Neural cell (in vitro differentiated cells): ENCODE measurements at regions not wholly inside any gene's neighbourhood (a gene's known extent, or its start where the extent isn't known, plus 50 kb on each side); places are given as distances from the start of the nearest gene placed in this dataset.

ENCODE experiments used
- H2AFZ ChIP-seq: fragments of 200-600, 300-800 bp; sonication (generic), shearing (Covaris generic); 2 replicates; pipeline ENCODE4 v1.6.0; 2014; ENCODE audit warnings: low read depth, mild to moderate bottlenecking, antibody characterized with exemption, low read length, moderate library complexity
- H3F3A ChIP-seq: fragments of 200-600 bp; shearing (Covaris generic); 2 replicates; pipeline ENCODE4 v1.6.1; 2016; ENCODE audit warnings: mild to moderate bottlenecking, moderate library complexity, mixed read lengths, antibody characterized with exemption, low read length; ENCODE audit not compliant: insufficient read depth, poor library complexity, severe bottlenecking
- H3K27ac ChIP-seq: fragments of 200-600, 300-800 bp; sonication (generic), shearing (Covaris generic); 2 replicates; pipeline ENCODE4 v1.5.1; 2014; ENCODE audit warnings: mild to moderate bottlenecking, low read length, moderate library complexity
- H3K27me3 ChIP-seq: fragments of 300-800, 200-600 bp; sonication (generic), shearing (Covaris generic); 2 replicates; pipeline ENCODE4 v1.6.0; 2014; ENCODE audit warnings: mild to moderate bottlenecking, low read depth, low read length, moderate library complexity; ENCODE audit not compliant: insufficient read depth
- H3K36me3 ChIP-seq: fragments of 300-800, 200-600 bp; sonication (generic), shearing (Covaris generic); 2 replicates; pipeline ENCODE4 v1.5.1; 2014; ENCODE audit warnings: mild to moderate bottlenecking, antibody characterized with exemption, low read length, moderate library complexity; ENCODE audit not compliant: insufficient read depth
- H3K4me2 ChIP-seq: fragments of 300-800, 200-600 bp; sonication (generic), shearing (Covaris generic); 2 replicates; pipeline ENCODE4 v1.6.0; 2014; ENCODE audit warnings: mild to moderate bottlenecking, low read length
- H3K4me3 ChIP-seq: fragments of 300-800, 200-600 bp; sonication (generic), shearing (Covaris generic); 2 replicates; pipeline ENCODE4 v1.5.1; 2014; ENCODE audit warnings: mild to moderate bottlenecking, low read length, moderate library complexity
- H3K79me2 ChIP-seq: fragments of 200-600 bp; shearing (Covaris generic); replicated peaks from 2 replicates; pipeline ENCODE4 v1.6.0; 2014; ENCODE audit warnings: mild to moderate bottlenecking, low read length, moderate library complexity; ENCODE audit not compliant: insufficient read depth
- H3K9ac ChIP-seq: fragments of 300-800, 200-600 bp; sonication (generic), shearing (Covaris generic); 2 replicates; pipeline ENCODE4 v1.6.1; 2016; ENCODE audit warnings: mild to moderate bottlenecking, low read length, mixed read lengths
- H3K9me2 ChIP-seq: fragments of 200-600 bp; shearing (Covaris generic); 2 replicates; pipeline ENCODE4 v1.6.1; 2016; ENCODE audit warnings: mild to moderate bottlenecking, low read length, mixed read lengths; ENCODE audit not compliant: insufficient read depth
- H3K9me3 ChIP-seq: fragments of 200-600, 300-800 bp; sonication (generic), shearing (Covaris generic); 2 replicates; pipeline ENCODE4 v1.6.1; 2016; ENCODE audit warnings: mild to moderate bottlenecking, mixed run types, low read length, moderate library complexity, mixed read lengths
- H4K20me1 ChIP-seq: fragments of 200-600 bp; shearing (Covaris generic); 2 replicates; pipeline ENCODE4 v1.6.1; 2016; ENCODE audit warnings: mild to moderate bottlenecking, mixed run types; ENCODE audit not compliant: insufficient read depth
- EP300 ChIP-seq: fragments of 450-650 bp; conservative IDR thresholded peaks from 2 replicates; pipeline ENCODE4 v1.6.1; 2014; ENCODE audit warnings: antibody characterized with exemption, mild to moderate bottlenecking, moderate library complexity; ENCODE audit not compliant: poor library complexity, severe bottlenecking
- EZH2 ChIP-seq: fragments of 200-600, 300-800 bp; shearing (Covaris generic), sonication (generic); IDR thresholded peaks from 2 replicates; pipeline ENCODE4 v1.6.1; 2014; ENCODE audit warnings: antibody characterized with exemption, low read length, borderline replicate concordance, mild to moderate bottlenecking; ENCODE audit not compliant: insufficient read depth, poor library complexity, severe bottlenecking
- MXI1 ChIP-seq: fragments of 450-650 bp; conservative IDR thresholded peaks from 2 replicates; pipeline ENCODE4 v1.6.1; 2014; ENCODE audit warnings: antibody characterized with exemption, mild to moderate bottlenecking; ENCODE audit not compliant: poor library complexity, severe bottlenecking
- POLR2AphosphoS5 ChIP-seq: IDR thresholded peaks from 2 replicates; pipeline ENCODE4 v1.6.1; 2012
- RAD21 ChIP-seq: fragments of 450-650 bp; conservative IDR thresholded peaks from 2 replicates; pipeline ENCODE4 v1.6.1; 2014; ENCODE audit warnings: antibody characterized with exemption, mild to moderate bottlenecking, moderate library complexity
- SMC3 ChIP-seq: fragments of 450-650 bp; conservative IDR thresholded peaks from 2 replicates; pipeline ENCODE4 v1.6.1; 2014; ENCODE audit warnings: antibody characterized with exemption, mild to moderate bottlenecking, moderate library complexity; ENCODE audit not compliant: poor library complexity
- TAF1 ChIP-seq: IDR thresholded peaks from 2 replicates; pipeline ENCODE4 v1.6.1; 2012; ENCODE audit warnings: low read depth
- TF ChIP-seq, protein P1 (sequence below): fragments of 450-650 bp; IDR thresholded peaks from 2 replicates; pipeline ENCODE4 v1.5.1; 2014; ENCODE audit warnings: antibody characterized with exemption, mild to moderate bottlenecking, moderate library complexity; ENCODE audit not compliant: poor library complexity, severe bottlenecking
- TF ChIP-seq, protein P2 (sequence below): IDR thresholded peaks from 2 replicates; pipeline ENCODE4 v1.6.1; 2012; ENCODE audit warnings: borderline replicate concordance

DNA sequence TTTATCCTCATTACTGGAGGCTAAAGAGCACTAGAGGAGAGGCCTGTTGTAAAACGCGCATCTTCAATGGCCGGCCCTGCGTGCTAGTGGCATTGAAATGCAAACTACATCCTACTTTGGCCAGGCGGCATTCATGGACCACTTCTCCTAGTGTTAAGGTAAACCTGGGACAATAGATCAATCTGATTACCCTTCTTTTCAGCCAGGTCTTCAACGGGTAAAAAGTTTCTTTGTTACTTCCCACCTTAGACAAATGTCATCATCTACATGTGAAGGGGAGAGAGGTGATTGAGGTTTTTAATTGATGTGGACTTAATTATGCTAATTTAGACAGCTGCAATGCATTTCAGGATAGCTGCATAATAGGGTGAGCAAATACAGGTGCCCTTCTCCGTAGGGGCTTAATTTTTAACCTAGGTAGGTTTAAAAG, 628.0 kb downstream of the ZEB2 start:
- Histone ChIP-seq H3K79me2 (no peaks in the 10 kb centered on the region), H3K4me2 (no peak overlapping the region), H3F3A (no peaks in the 10 kb centered on the region), H3K9ac (no peak overlapping the region), H3K27me3 (no peaks in the 10 kb centered on the region), H3K9me2 (no peaks in the 10 kb centered on the region), H3K4me3 (no peak overlapping the region), H2AFZ (no peak overlapping the region), H3K27ac (no peak overlapping the region), H3K9me3 (no peaks in the 10 kb centered on the region), H4K20me1 (no peaks in the 10 kb centered on the region), H3K36me3 (no peaks in the 10 kb centered on the region)
- TF ChIP-seq SMC3 (no peak), EP300 (no peak), POLR2AphosphoS5 (no peak), EZH2 (no peak), RAD21 (no peak), TAF1 (no peak), MXI1 (no peak)
- TF ChIP-seq, protein P1, sequence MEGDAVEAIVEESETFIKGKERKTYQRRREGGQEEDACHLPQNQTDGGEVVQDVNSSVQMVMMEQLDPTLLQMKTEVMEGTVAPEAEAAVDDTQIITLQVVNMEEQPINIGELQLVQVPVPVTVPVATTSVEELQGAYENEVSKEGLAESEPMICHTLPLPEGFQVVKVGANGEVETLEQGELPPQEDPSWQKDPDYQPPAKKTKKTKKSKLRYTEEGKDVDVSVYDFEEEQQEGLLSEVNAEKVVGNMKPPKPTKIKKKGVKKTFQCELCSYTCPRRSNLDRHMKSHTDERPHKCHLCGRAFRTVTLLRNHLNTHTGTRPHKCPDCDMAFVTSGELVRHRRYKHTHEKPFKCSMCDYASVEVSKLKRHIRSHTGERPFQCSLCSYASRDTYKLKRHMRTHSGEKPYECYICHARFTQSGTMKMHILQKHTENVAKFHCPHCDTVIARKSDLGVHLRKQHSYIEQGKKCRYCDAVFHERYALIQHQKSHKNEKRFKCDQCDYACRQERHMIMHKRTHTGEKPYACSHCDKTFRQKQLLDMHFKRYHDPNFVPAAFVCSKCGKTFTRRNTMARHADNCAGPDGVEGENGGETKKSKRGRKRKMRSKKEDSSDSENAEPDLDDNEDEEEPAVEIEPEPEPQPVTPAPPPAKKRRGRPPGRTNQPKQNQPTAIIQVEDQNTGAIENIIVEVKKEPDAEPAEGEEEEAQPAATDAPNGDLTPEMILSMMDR = no peak
- TF ChIP-seq, protein P2, sequence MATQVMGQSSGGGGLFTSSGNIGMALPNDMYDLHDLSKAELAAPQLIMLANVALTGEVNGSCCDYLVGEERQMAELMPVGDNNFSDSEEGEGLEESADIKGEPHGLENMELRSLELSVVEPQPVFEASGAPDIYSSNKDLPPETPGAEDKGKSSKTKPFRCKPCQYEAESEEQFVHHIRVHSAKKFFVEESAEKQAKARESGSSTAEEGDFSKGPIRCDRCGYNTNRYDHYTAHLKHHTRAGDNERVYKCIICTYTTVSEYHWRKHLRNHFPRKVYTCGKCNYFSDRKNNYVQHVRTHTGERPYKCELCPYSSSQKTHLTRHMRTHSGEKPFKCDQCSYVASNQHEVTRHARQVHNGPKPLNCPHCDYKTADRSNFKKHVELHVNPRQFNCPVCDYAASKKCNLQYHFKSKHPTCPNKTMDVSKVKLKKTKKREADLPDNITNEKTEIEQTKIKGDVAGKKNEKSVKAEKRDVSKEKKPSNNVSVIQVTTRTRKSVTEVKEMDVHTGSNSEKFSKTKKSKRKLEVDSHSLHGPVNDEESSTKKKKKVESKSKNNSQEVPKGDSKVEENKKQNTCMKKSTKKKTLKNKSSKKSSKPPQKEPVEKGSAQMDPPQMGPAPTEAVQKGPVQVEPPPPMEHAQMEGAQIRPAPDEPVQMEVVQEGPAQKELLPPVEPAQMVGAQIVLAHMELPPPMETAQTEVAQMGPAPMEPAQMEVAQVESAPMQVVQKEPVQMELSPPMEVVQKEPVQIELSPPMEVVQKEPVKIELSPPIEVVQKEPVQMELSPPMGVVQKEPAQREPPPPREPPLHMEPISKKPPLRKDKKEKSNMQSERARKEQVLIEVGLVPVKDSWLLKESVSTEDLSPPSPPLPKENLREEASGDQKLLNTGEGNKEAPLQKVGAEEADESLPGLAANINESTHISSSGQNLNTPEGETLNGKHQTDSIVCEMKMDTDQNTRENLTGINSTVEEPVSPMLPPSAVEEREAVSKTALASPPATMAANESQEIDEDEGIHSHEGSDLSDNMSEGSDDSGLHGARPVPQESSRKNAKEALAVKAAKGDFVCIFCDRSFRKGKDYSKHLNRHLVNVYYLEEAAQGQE = no peak

DNA sequence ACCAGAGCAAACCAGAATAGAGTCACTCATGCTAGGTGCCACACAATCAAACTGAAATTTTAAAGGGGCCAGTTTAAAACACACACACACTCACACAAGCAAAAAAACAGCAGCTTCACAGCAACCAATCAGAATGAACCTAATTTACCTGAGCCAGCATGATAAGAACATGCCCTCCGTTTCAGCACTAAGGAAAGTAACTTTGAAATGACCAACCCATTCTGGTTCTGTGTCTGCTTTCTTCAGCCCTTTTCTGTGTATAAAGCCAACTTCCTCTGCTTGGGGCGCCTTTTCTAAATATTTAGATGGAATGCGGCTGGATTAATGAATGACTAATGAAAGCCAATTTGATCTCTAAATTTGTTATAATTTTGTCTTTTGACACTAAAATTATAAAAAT, 629.1 kb downstream of the ZEB2 start:
- no peak overlapping the region for H2AFZ ChIP-seq
- no peaks in the 10 kb centered on the region for H4K20me1 ChIP-seq
- no peaks in the 10 kb centered on the region for H3K79me2 ChIP-seq
- H3K4me3 ChIP-seq = no peak overlapping the region
- H3K4me2 ChIP-seq = no peak overlapping the region
- H3K9me3 ChIP-seq = no peaks in the 10 kb centered on the region
- H3F3A ChIP-seq = no peaks in the 10 kb centered on the region
- no peak for TF ChIP-seq MXI1
- no peak for TF ChIP-seq POLR2AphosphoS5
- TF ChIP-seq, protein P2 = no peak
- TF ChIP-seq, protein P1 = no peak
- no peak for TF ChIP-seq TAF1
- no peak for TF ChIP-seq EP300
- TF ChIP-seq EZH2 = no peak
- no peak for TF ChIP-seq SMC3
- TF ChIP-seq RAD21 = no peak
- H3K27ac ChIP-seq = no peak overlapping the region
- H3K36me3 ChIP-seq = no peaks in the 10 kb centered on the region
- no peaks in the 10 kb centered on the region for H3K27me3 ChIP-seq
- no peaks in the 10 kb centered on the region for H3K9me2 ChIP-seq
- H3K9ac ChIP-seq = no peak overlapping the region
